RWPE2 (cell line): ENCODE measurements at regions not wholly inside any gene's neighbourhood (a gene's known extent, or its start where the extent isn't known, plus 50 kb on each side); places are given as distances from the start of the nearest gene placed in this dataset.

Experiments used
- ATAC-seq: fragments of 200-7000 bp; cut with Tn5 transposase; 3 replicates; pipeline ENCODE4 v1.9.1; 2021; ENCODE audit warnings: low read depth
- DNase-seq: peaks from one replicate; pipeline ENCODE4 v3.0.0-alpha.2; 2020; ENCODE audit warnings: low spot score
- H3K27ac ChIP-seq: fragments of 450-650 bp; 2 replicates; pipeline ENCODE4 v1.5.1; 2017; ENCODE audit warnings: mild to moderate bottlenecking; ENCODE audit not compliant: poor library complexity, severe bottlenecking
- H3K27me3 ChIP-seq: fragments of 250-450 bp; sonication (Bioruptor Pico); 2 replicates; pipeline ENCODE4 v1.5.1; 2021; ENCODE audit warnings: mild to moderate bottlenecking, moderate library complexity; ENCODE audit not compliant: insufficient read depth, poor library complexity, severe bottlenecking
- H3K36me3 ChIP-seq: fragments of 250-450 bp; sonication (Bioruptor Pico); 2 replicates; pipeline ENCODE4 v1.5.1; 2020; ENCODE audit warnings: low read depth, mild to moderate bottlenecking, moderate library complexity
- H3K4me1 ChIP-seq: fragments of 250-450 bp; sonication (Bioruptor Pico); 2 replicates; pipeline ENCODE4 v1.5.1; 2021; ENCODE audit warnings: mild to moderate bottlenecking, moderate library complexity; ENCODE audit not compliant: insufficient read depth, poor library complexity, severe bottlenecking
- H3K4me3 ChIP-seq: fragments of 250-450 bp; sonication (Bioruptor Pico); 2 replicates; pipeline ENCODE4 v1.5.1; 2021; ENCODE audit warnings: mild to moderate bottlenecking, moderate library complexity; ENCODE audit not compliant: severe bottlenecking
- H3K9me3 ChIP-seq: fragments of 250-450 bp; sonication (Bioruptor Pico); 2 replicates; pipeline ENCODE4 v1.5.1; 2021; ENCODE audit warnings: mild to moderate bottlenecking, moderate library complexity; ENCODE audit not compliant: severe bottlenecking
- TF ChIP-seq, protein P1 (sequence below): fragments of 450-650 bp; IDR thresholded peaks from one replicate; pipeline ENCODE4 v1.5.1; 2017; ENCODE audit warnings: mild to moderate bottlenecking, moderate library complexity; ENCODE audit not compliant: poor library complexity, severe bottlenecking

DNA sequence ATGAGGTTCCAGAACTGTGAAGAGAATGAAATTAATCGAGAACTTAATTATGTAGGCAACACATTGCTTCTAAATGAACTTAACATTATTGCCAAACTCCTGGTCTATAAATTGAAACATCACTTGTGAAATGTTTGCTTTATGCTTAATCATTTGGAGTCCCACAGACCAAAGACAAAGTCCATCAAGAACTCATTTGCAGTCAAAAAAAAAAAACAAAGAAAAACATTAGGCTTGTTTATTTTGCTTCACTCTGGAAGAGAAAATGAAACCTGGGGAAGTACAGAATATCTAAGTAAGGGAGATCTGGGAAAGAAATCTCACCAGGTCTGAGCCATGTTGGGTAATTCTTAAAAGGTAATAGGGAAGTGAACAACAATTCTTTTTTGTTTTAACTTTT lies 1363.5 kb upstream of the DDX18 start:
- no peak overlapping the region for H3K4me3 ChIP-seq
- no peaks in the 10 kb centered on the region for H3K4me1 ChIP-seq
- no peak for DNase-seq
- H3K36me3 ChIP-seq, result no peaks in the 10 kb centered on the region
- H3K27ac ChIP-seq, result no peak overlapping the region
- ATAC-seq, result no peak
- H3K9me3 ChIP-seq, result no peaks in the 10 kb centered on the region
- H3K27me3 ChIP-seq, result no peaks in the 10 kb centered on the region
- TF ChIP-seq, protein P1, sequence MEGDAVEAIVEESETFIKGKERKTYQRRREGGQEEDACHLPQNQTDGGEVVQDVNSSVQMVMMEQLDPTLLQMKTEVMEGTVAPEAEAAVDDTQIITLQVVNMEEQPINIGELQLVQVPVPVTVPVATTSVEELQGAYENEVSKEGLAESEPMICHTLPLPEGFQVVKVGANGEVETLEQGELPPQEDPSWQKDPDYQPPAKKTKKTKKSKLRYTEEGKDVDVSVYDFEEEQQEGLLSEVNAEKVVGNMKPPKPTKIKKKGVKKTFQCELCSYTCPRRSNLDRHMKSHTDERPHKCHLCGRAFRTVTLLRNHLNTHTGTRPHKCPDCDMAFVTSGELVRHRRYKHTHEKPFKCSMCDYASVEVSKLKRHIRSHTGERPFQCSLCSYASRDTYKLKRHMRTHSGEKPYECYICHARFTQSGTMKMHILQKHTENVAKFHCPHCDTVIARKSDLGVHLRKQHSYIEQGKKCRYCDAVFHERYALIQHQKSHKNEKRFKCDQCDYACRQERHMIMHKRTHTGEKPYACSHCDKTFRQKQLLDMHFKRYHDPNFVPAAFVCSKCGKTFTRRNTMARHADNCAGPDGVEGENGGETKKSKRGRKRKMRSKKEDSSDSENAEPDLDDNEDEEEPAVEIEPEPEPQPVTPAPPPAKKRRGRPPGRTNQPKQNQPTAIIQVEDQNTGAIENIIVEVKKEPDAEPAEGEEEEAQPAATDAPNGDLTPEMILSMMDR, result no peak

DNA sequence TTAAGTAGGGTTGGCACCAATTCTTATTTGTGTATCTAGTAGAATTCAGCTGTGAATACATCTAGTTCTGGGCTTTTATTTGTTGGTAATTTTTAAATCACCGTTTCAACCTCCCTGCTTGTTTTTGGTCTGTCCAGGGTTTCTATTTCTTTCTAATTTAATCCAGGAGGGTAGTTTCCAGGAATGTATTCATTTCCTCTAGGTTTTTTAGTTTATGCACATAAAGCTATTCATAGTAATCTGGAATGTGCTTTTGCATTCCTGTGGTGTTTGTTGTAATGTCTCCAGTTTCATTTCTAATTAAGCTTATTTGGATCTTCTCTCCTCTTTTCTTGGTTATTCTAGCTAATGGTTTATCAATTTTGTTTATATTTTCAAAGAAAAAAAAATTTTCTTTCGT lies 1361.8 kb upstream of the DDX18 start:
- TF ChIP-seq, protein P1, result no peak
- ATAC-seq (no peak), DNase-seq (no peak)
- H3K36me3 ChIP-seq, result no peaks in the 10 kb centered on the region
- H3K4me3 ChIP-seq, result no peak overlapping the region
- no peaks in the 10 kb centered on the region for H3K4me1 ChIP-seq
- H3K27me3 ChIP-seq, result no peaks in the 10 kb centered on the region
- no peak overlapping the region for H3K27ac ChIP-seq
- H3K9me3 ChIP-seq, result no peaks in the 10 kb centered on the region

DNA sequence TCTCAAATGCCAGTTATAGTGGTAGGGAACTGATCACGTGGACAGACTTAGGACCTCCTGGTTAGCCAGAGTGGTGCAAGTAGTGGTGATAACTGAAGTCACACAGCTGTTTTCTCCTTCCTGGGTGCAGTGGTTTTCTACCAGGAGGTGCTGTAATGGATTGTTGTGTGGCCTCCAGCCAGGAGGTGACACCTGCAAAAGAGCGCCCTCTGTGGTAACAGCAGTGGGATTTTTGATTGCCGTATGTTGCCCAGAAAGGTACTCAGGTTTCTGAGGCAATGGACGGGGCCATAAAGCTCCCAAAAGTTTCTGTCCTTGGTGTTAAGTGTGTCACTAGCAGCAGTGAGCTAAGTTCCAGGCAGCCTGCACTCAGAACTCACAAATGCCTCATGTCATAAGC lies 1358.1 kb upstream of the DDX18 start:
- Histone ChIP-seq H3K4me1 (no peaks in the 10 kb centered on the region), H3K27me3 (no peaks in the 10 kb centered on the region), H3K27ac (no peak overlapping the region), H3K4me3 (no peak overlapping the region), H3K36me3 (no peaks in the 10 kb centered on the region), H3K9me3 (no peaks in the 10 kb centered on the region)
- DNase-seq, result no peak
- TF ChIP-seq, protein P1, result no peak
- ATAC-seq, result no peak

DNA sequence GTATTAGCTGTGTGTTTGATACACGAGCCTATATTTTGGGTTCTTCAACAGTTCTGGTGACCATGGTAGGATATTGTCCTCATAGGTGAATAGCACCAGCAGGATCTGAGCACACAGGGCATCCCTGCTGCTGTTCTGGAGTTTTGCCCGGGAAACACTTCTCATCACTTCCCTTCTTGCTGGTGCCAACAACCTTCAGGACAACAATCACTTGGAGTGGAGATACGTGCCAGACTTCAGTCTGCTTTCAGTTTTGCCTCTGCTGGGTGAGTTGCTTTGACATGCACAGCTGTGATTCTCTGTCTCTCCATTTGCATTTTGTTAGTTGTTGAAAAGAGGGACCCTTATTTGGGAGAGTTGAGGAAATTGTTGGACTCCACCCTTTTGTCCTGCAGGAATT lies 1347.2 kb upstream of the DDX18 start:
- DNase-seq (no peak), ATAC-seq (no peak)
- H3K4me3 ChIP-seq, result no peak overlapping the region

DNA sequence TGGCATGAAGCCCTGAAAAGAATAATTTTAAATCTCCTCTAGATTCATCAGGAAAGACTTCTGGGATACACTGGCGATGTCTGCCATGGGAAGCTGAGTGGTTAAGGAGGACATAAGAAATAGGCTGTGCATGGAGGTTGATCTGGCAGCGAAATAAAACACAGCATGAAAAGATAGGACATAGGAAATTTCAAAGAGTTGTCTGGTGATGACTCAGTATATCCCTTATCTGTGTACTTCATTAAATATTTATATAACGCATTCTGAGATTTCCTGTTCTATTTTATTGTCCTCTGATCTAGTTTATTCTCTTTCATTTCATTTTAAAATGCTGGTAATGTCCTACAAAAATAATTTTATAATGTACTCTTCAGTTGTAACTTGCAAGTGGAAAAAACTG lies 1337.3 kb upstream of the DDX18 start:
- no peaks in the 10 kb centered on the region for H3K27me3 ChIP-seq
- H3K9me3 ChIP-seq, result no peaks in the 10 kb centered on the region
- no peak overlapping the region for H3K27ac ChIP-seq
- H3K4me1 ChIP-seq, result no peaks in the 10 kb centered on the region
- TF ChIP-seq, protein P1, result no peak
- DNase-seq, result no peak
- no peaks in the 10 kb centered on the region for H3K36me3 ChIP-seq
- no peak for ATAC-seq
- H3K4me3 ChIP-seq, result no peak overlapping the region

More for the DNA sequence above, 1347.2 kb upstream of the DDX18 start:
- TF ChIP-seq, protein P1, result no peak
- no peaks in the 10 kb centered on the region for H3K27me3 ChIP-seq
- no peaks in the 10 kb centered on the region for H3K9me3 ChIP-seq
- no peak overlapping the region for H3K27ac ChIP-seq
- H3K4me1 ChIP-seq, result no peaks in the 10 kb centered on the region
- H3K36me3 ChIP-seq, result no peaks in the 10 kb centered on the region
